Type B pancreatic cell (in vitro differentiated cells): ENCODE measurements at regions not wholly inside any gene's neighbourhood (a gene's known extent, or its start where the extent isn't known, plus 50 kb on each side); places are given as distances from the start of the nearest gene placed in this dataset.
"Not testable (repeated sequence)": the region's sequence is repeated elsewhere in the genome, so short reads cannot be mapped to it uniquely, and the experiment has no call there.

Source experiments
- DNase-seq: peaks from one replicate; pipeline ENCODE4 v3.0.0; 2021; ENCODE audit warnings: mixed read lengths; ENCODE audit not compliant: unreplicated experiment; ENCODE audit errors: extremely low spot score
- H3K27ac Mint-ChIP-seq: 2 replicates; pipeline ENCODE4 v1.8.0; 2021; ENCODE audit warnings: mild to moderate bottlenecking, mixed read lengths
- H3K27me3 Mint-ChIP-seq: 2 replicates; pipeline ENCODE4 v1.8.0; 2021; ENCODE audit warnings: mixed read lengths
- H3K36me3 Mint-ChIP-seq: 2 replicates; pipeline ENCODE4 v1.8.0; 2021; ENCODE audit warnings: mixed read lengths
- H3K4me1 Mint-ChIP-seq: one replicate; pipeline ENCODE4 v1.8.0; 2021; ENCODE audit warnings: mixed read lengths; ENCODE audit not compliant: unreplicated experiment
- H3K4me3 Mint-ChIP-seq: 2 replicates; pipeline ENCODE4 v1.8.0; 2021; ENCODE audit warnings: mild to moderate bottlenecking, mixed read lengths
- H3K9me3 Mint-ChIP-seq: 2 replicates; pipeline ENCODE4 v1.8.0; 2021; ENCODE audit warnings: mixed read lengths
- CTCF ChIP-seq: fragments of 200-600 bp; sonication (generic); conservative IDR thresholded peaks from 2 replicates; pipeline ENCODE4 v1.5.0; 2021; ENCODE audit warnings: antibody characterized with exemption, mild to moderate bottlenecking

DNA sequence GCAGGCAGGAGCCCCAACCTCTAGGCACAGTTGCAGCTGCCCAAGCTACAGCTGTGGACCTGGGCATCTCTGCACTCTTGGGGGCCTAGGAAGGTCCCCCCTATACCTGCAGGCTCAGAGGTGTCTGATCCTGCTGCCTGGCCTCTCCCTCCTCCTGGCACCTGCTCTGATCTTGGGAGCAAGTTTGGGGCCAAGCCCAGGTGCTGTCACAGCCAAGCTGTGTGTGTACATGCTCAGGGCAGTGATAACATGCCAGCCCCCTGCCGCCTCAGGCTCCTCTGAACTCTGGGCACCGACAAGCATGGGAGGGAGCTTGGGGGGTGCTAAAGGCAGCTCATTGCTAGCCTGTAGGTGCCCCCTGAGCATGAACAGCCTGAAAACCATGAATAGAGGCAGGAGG lies 829.6 kb upstream of the VRK2 start:
- Mint-ChIP-seq H3K4me3 (no peak overlapping the region), H3K27me3 (no peaks in the 10 kb centered on the region), H3K9me3 (peaks cover 3% of the 10 kb centered on the region), H3K36me3 (no peaks in the 10 kb centered on the region), H3K4me1 (no peaks in the 10 kb centered on the region), H3K27ac (no peak overlapping the region)
- no peak for DNase-seq
- no peak for TF ChIP-seq CTCF

GRCh38 chr2:57218206-57218605 lies 828.4 kb upstream of the VRK2 start:
- peaks cover 3% of the 10 kb centered on the region for H3K9me3 Mint-ChIP-seq
- H3K4me1 Mint-ChIP-seq = no peaks in the 10 kb centered on the region
- no peak overlapping the region for H3K4me3 Mint-ChIP-seq
- H3K36me3 Mint-ChIP-seq = no peaks in the 10 kb centered on the region
- no peak for DNase-seq
- TF ChIP-seq CTCF = no peak
- no peaks in the 10 kb centered on the region for H3K27me3 Mint-ChIP-seq
- no peak overlapping the region for H3K27ac Mint-ChIP-seq

DNA sequence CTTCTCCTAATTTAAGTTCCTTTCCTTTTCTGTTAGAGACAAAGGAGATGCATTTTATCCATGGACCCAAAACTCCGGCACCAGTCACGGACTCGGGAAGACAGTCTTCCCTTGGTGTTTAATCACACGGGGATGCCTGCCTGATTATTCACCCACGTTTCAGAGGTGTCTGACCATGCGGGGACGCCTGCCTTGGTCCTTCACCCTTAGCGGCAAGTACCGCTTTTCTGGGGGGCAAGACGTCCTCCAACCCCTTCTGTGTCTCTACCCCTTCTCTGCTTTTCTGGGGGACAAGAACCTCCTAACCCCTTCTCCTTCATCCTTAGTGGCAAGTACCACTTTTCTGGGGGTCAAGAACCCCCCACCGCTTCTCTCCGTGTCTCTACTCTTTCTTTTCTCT lies 816.9 kb upstream of the VRK2 start:
- not testable (repeated sequence) for H3K36me3 Mint-ChIP-seq, H3K4me1 Mint-ChIP-seq, H3K27me3 Mint-ChIP-seq, H3K4me3 Mint-ChIP-seq, DNase-seq, H3K9me3 Mint-ChIP-seq, H3K27ac Mint-ChIP-seq

GRCh38 chr2:57232341-57232740 lies 814.3 kb upstream of the VRK2 start:
- H3K4me1 Mint-ChIP-seq, H3K9me3 Mint-ChIP-seq, H3K36me3 Mint-ChIP-seq: not testable (repeated sequence)

DNA sequence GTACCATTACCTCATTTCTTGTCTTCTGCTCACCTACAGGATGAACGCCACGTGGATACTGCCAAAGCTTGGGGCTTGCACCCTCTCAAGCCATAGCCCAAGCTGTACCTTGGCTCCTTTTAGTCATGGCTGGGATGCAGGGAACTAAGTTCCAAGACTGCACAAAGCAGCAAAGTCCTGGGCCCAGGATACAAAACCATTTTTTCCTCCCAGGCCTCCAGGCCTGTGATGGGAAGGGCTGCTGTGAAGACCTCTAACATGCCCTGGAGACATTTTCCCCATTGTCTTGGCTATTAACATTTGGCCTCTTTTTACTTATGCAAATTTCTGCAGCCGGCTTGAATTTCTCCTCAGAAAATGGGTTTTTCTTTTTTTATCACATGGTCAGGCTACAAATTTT lies 795.1 kb upstream of the VRK2 start:
- not testable (repeated sequence) for H3K36me3 Mint-ChIP-seq, H3K27me3 Mint-ChIP-seq, DNase-seq, H3K4me1 Mint-ChIP-seq, H3K27ac Mint-ChIP-seq, H3K4me3 Mint-ChIP-seq
- peaks cover 19% of the 10 kb centered on the region for H3K9me3 Mint-ChIP-seq

More at GRCh38 chr2:57232341-57232740, 814.3 kb upstream of the VRK2 start:
- DNase-seq, H3K4me3 Mint-ChIP-seq, H3K27me3 Mint-ChIP-seq, H3K27ac Mint-ChIP-seq: not testable (repeated sequence)

- not testable (repeated sequence) for H3K4me1 Mint-ChIP-seq, H3K27me3 Mint-ChIP-seq, DNase-seq, H3K36me3 Mint-ChIP-seq, H3K27ac Mint-ChIP-seq, H3K4me3 Mint-ChIP-seq, H3K9me3 Mint-ChIP-seq
Observed at GRCh38 chr2:57276408-57276807, 770.2 kb upstream of the VRK2 start.

GRCh38 chr2:57278451-57278850 lies 768.2 kb upstream of the VRK2 start:
- Mint-ChIP-seq H3K27ac (no peak overlapping the region), H3K9me3 (peaks cover 13% of the 10 kb centered on the region), H3K4me3 (no peak overlapping the region)

More at GRCh38 chr2:57278451-57278850, 768.2 kb upstream of the VRK2 start:
- no peaks in the 10 kb centered on the region for H3K4me1 Mint-ChIP-seq
- TF ChIP-seq CTCF = no peak
- H3K27me3 Mint-ChIP-seq = no peaks in the 10 kb centered on the region
- no peak for DNase-seq
- H3K36me3 Mint-ChIP-seq = no peaks in the 10 kb centered on the region
